SH-SY5Y (cell line): ENCODE measurements at regions not wholly inside any gene's neighbourhood (a gene's known extent, or its start where the extent isn't known, plus 50 kb on each side); places are given as distances from the start of the nearest gene placed in this dataset.

Source experiments
- GATA2 ChIP-seq: IDR thresholded peaks from 2 replicates; pipeline ENCODE4 v1.6.1; 2011; ENCODE audit warnings: mild to moderate bottlenecking, low read depth, low read length
- GATA3 ChIP-seq: IDR thresholded peaks from 2 replicates; pipeline ENCODE4 v1.6.1; 2011; ENCODE audit warnings: low read depth, mild to moderate bottlenecking, low read length, moderate library complexity

DNA sequence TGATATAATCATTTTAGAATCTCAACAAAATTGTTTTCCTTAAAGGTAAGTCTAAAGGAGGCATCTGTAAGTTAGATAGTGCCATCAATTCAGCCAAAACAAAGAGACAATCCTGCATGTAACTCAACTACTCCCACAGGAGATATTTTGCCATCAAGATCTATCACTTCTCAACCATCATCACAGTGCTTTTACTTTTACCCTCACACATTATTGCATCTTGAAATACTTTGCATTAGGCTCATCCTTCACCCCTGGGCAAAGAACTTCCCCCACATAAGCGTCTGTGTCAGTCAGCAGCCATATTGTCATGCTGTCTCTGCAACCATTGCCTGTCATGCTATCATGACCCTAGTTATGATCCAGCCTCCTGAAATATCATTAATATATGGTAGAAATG is 54.9 kb upstream of the NLGN1 start:
- no peak for TF ChIP-seq GATA2
- no peak for TF ChIP-seq GATA3
